ENCODE measurements at regions not wholly inside any gene's neighbourhood (a gene's known extent, or its start where the extent isn't known, plus 50 kb on each side); places are given as distances from the start of the nearest gene placed in this dataset.

DNA sequence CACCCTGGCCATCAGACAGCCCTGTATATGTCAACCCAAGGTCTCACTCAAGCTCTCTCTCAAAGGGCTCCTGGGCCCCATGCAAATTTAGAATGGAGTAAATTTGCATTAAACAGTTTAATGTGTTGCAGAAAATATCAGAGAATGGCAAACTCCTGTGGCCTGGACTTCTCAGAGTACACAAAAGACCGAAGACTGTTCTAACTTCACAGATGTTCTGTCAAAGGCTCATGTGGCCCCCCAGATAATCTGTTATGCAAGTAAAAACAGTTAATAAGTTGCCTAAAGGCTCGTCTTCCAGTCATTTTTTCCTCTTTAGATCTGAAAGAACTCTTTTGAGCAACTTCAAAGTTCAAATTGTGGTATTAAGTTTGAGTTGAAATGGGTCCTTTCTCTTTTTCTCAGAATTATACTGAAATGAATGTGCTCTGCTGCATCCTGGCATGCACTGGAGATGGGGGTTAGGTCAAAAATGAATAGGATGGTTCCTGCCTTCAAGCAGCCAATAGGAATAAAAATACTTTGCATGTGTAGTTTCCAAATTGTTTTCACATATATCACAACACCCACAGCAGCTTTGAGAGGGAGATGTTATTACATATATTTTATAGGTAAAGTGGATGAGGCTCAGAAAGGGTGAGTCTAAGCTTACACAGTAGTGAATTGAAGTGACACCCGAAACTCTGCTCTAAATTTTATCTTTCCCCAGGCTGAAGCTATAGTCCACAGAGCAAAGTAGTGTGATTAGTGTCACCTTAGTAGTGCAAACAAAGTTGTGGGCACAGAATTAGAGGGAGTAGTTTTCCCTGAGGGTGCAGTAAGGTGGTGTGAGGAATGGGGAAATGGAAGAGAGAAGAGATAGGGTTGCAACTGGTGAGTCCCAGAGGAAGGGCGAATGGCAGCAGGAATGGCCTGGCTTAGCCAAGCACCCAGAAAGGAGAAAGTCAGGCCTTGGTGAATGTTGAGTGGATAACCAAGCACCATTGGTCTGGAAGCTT lies 205.0 kb upstream of the RFC3 start:
- no peak for TF ChIP-seq POLR2A (IDR thresholded peaks at IDR 0.05)
- TF ChIP-seq, protein P1, sequence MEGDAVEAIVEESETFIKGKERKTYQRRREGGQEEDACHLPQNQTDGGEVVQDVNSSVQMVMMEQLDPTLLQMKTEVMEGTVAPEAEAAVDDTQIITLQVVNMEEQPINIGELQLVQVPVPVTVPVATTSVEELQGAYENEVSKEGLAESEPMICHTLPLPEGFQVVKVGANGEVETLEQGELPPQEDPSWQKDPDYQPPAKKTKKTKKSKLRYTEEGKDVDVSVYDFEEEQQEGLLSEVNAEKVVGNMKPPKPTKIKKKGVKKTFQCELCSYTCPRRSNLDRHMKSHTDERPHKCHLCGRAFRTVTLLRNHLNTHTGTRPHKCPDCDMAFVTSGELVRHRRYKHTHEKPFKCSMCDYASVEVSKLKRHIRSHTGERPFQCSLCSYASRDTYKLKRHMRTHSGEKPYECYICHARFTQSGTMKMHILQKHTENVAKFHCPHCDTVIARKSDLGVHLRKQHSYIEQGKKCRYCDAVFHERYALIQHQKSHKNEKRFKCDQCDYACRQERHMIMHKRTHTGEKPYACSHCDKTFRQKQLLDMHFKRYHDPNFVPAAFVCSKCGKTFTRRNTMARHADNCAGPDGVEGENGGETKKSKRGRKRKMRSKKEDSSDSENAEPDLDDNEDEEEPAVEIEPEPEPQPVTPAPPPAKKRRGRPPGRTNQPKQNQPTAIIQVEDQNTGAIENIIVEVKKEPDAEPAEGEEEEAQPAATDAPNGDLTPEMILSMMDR (IDR thresholded peaks at IDR 0.05), result no peak

All from uterus (tissue), 2 donors.